Ishikawa (cell line): ENCODE measurements at regions not wholly inside any gene's neighbourhood (a gene's known extent, or its start where the extent isn't known, plus 50 kb on each side); places are given as distances from the start of the nearest gene placed in this dataset.

ENCODE experiments used
- CEBPB ChIP-seq: IDR thresholded peaks from 2 replicates; pipeline ENCODE4 v1.6.1; 2012
- EP300 ChIP-seq: IDR thresholded peaks from 2 replicates; pipeline ENCODE4 v1.6.1; 2012; ENCODE audit warnings: borderline replicate concordance
- FOXM1 ChIP-seq: IDR thresholded peaks from 2 replicates; pipeline ENCODE4 v1.6.1; 2012; ENCODE audit warnings: low read depth, borderline replicate concordance
- MAX ChIP-seq: IDR thresholded peaks from 2 replicates; pipeline ENCODE4 v1.6.1; 2012
- RAD21 ChIP-seq: IDR thresholded peaks from 2 replicates; pipeline ENCODE4 v1.6.1; 2012; ENCODE audit warnings: low read depth
- TAF1 ChIP-seq: IDR thresholded peaks from 2 replicates; pipeline ENCODE4 v1.6.1; 2012; ENCODE audit warnings: low read depth, mild to moderate bottlenecking
- USF1 ChIP-seq: IDR thresholded peaks from 2 replicates; pipeline ENCODE4 v1.6.1; 2012
- YY1 ChIP-seq: IDR thresholded peaks from 2 replicates; pipeline ENCODE4 v1.6.1; 2012; ENCODE audit warnings: low read depth

- TF ChIP-seq USF1 (no peak), FOXM1 (no peak), TAF1 (no peak), MAX (no peak), RAD21 (peak; percentile 50), CEBPB (no peak), YY1 (no peak), EP300 (no peak)
Measured at GRCh38 chr2:167342769-167343168, 454.5 kb downstream of the XIRP2 start.
